ENCODE measurements at regions not wholly inside any gene's neighbourhood (a gene's known extent, or its start where the extent isn't known, plus 50 kb on each side); places are given as distances from the start of the nearest gene placed in this dataset.
"Not testable (repeated sequence)": the region's sequence is repeated elsewhere in the genome, so short reads cannot be mapped to it uniquely, and the experiment has no call there.

- Mint-ChIP-seq H3K4me1 (no peaks in the 10 kb centered on the region), H3K4me3 (no peak overlapping the region), H3K9me3 (peaks cover 5% of the 10 kb centered on the region), H3K27ac (no peak overlapping the region), H3K27me3 (peaks cover 4% of the 10 kb centered on the region), H3K36me3 (no peaks in the 10 kb centered on the region)
Observed at GRCh38 chr6:148602136-148602535, 144.7 kb upstream of the UST start.

- no peak overlapping the region for H3K27ac Mint-ChIP-seq
- no peaks in the 10 kb centered on the region for H3K9me3 Mint-ChIP-seq
- H3K27me3 Mint-ChIP-seq = peaks cover 11% of the 10 kb centered on the region
- H3K4me3 Mint-ChIP-seq = no peak overlapping the region
- no peaks in the 10 kb centered on the region for H3K4me1 Mint-ChIP-seq
- no peaks in the 10 kb centered on the region for H3K36me3 Mint-ChIP-seq
Observed at GRCh38 chr6:148608199-148608951, 138.5 kb upstream of the UST start.

- Mint-ChIP-seq H3K4me3 (no peak overlapping the region), H3K36me3 (no peaks in the 10 kb centered on the region), H3K4me1 (no peaks in the 10 kb centered on the region), H3K27ac (no peak overlapping the region), H3K9me3 (no peaks in the 10 kb centered on the region), H3K27me3 (peaks cover 11% of the 10 kb centered on the region)
Observed at GRCh38 chr6:148611213-148611612, 135.6 kb upstream of the UST start.

GRCh38 chr6:148612043-148612442, 134.8 kb upstream of the UST start:
- Mint-ChIP-seq H3K27ac (no peak overlapping the region), H3K9me3 (no peaks in the 10 kb centered on the region), H3K4me1 (no peaks in the 10 kb centered on the region), H3K4me3 (no peak overlapping the region), H3K27me3 (peaks cover 11% of the 10 kb centered on the region), H3K36me3 (no peaks in the 10 kb centered on the region)

GRCh38 chr6:148614602-148615001, 132.2 kb upstream of the UST start:
- no peak overlapping the region for H3K4me3 Mint-ChIP-seq
- H3K27me3 Mint-ChIP-seq = peaks cover 12% of the 10 kb centered on the region
- no peaks in the 10 kb centered on the region for H3K9me3 Mint-ChIP-seq
- no peak overlapping the region for H3K27ac Mint-ChIP-seq
- H3K4me1 Mint-ChIP-seq = no peaks in the 10 kb centered on the region
- H3K36me3 Mint-ChIP-seq = no peaks in the 10 kb centered on the region

GRCh38 chr6:148616841-148617240, 130.0 kb upstream of the UST start:
- H3K4me3 Mint-ChIP-seq = no peak overlapping the region
- H3K4me1 Mint-ChIP-seq = no peaks in the 10 kb centered on the region
- H3K9me3 Mint-ChIP-seq = no peaks in the 10 kb centered on the region
- peaks cover 7% of the 10 kb centered on the region for H3K27me3 Mint-ChIP-seq
- H3K36me3 Mint-ChIP-seq = no peaks in the 10 kb centered on the region
- no peak overlapping the region for H3K27ac Mint-ChIP-seq

- H3K4me1 Mint-ChIP-seq = no peaks in the 10 kb centered on the region
- peaks cover 4% of the 10 kb centered on the region for H3K27me3 Mint-ChIP-seq
- no peaks in the 10 kb centered on the region for H3K36me3 Mint-ChIP-seq
- H3K9me3 Mint-ChIP-seq = no peaks in the 10 kb centered on the region
- no peak overlapping the region for H3K27ac Mint-ChIP-seq
- H3K4me3 Mint-ChIP-seq = no peak overlapping the region
Observed at GRCh38 chr6:148617530-148617929, 129.3 kb upstream of the UST start.

GRCh38 chr6:148619891-148620290, 126.9 kb upstream of the UST start:
- Mint-ChIP-seq H3K9me3 (no peaks in the 10 kb centered on the region), H3K4me1 (no peaks in the 10 kb centered on the region), H3K36me3 (no peaks in the 10 kb centered on the region), H3K27me3 (peaks cover 8% of the 10 kb centered on the region), H3K27ac (no peak overlapping the region), H3K4me3 (no peak overlapping the region)

GRCh38 chr6:148620579-148621298, 126.1 kb upstream of the UST start:
- no peaks in the 10 kb centered on the region for H3K9me3 Mint-ChIP-seq
- H3K27ac Mint-ChIP-seq = no peak overlapping the region
- H3K4me1 Mint-ChIP-seq = no peaks in the 10 kb centered on the region
- no peak overlapping the region for H3K4me3 Mint-ChIP-seq
- peaks cover 8% of the 10 kb centered on the region for H3K27me3 Mint-ChIP-seq
- H3K36me3 Mint-ChIP-seq = no peaks in the 10 kb centered on the region

- H3K27ac Mint-ChIP-seq = no peak overlapping the region
- H3K27me3 Mint-ChIP-seq = peaks cover 4% of the 10 kb centered on the region
Observed at GRCh38 chr6:148625609-148626008, 121.2 kb upstream of the UST start.

GRCh38 chr6:148628251-148628650, 118.6 kb upstream of the UST start:
- no peak overlapping the region for H3K27ac Mint-ChIP-seq
- H3K4me1 Mint-ChIP-seq = no peaks in the 10 kb centered on the region
- no peaks in the 10 kb centered on the region for H3K36me3 Mint-ChIP-seq
- no peak overlapping the region for H3K4me3 Mint-ChIP-seq
- H3K9me3 Mint-ChIP-seq = no peaks in the 10 kb centered on the region
- peaks cover under 1% of the 10 kb centered on the region for H3K27me3 Mint-ChIP-seq

More at GRCh38 chr6:148625609-148626008, 121.2 kb upstream of the UST start:
- Mint-ChIP-seq H3K4me1 (no peaks in the 10 kb centered on the region), H3K9me3 (no peaks in the 10 kb centered on the region), H3K36me3 (no peaks in the 10 kb centered on the region), H3K4me3 (no peak overlapping the region)

GRCh38 chr6:148629181-148629580, 117.6 kb upstream of the UST start:
- Mint-ChIP-seq H3K4me3 (no peak overlapping the region), H3K27me3 (no peaks in the 10 kb centered on the region), H3K27ac (no peak overlapping the region), H3K9me3 (no peaks in the 10 kb centered on the region), H3K4me1 (no peaks in the 10 kb centered on the region), H3K36me3 (no peaks in the 10 kb centered on the region)

GRCh38 chr6:148629592-148630465, 117.0 kb upstream of the UST start:
- no peaks in the 10 kb centered on the region for H3K9me3 Mint-ChIP-seq
- H3K36me3 Mint-ChIP-seq = no peaks in the 10 kb centered on the region
- no peaks in the 10 kb centered on the region for H3K27me3 Mint-ChIP-seq
- H3K4me1 Mint-ChIP-seq = no peaks in the 10 kb centered on the region
- H3K27ac Mint-ChIP-seq = no peak overlapping the region
- no peak overlapping the region for H3K4me3 Mint-ChIP-seq

GRCh38 chr6:148635070-148635743, 111.6 kb upstream of the UST start:
- Mint-ChIP-seq H3K27ac (no peak overlapping the region), H3K36me3 (no peaks in the 10 kb centered on the region), H3K4me3 (no peak overlapping the region), H3K27me3 (no peaks in the 10 kb centered on the region), H3K9me3 (no peaks in the 10 kb centered on the region), H3K4me1 (no peaks in the 10 kb centered on the region)

- not testable (repeated sequence) for H3K27me3 Mint-ChIP-seq, H3K4me1 Mint-ChIP-seq, H3K27ac Mint-ChIP-seq, H3K9me3 Mint-ChIP-seq, H3K4me3 Mint-ChIP-seq, H3K36me3 Mint-ChIP-seq
Observed at GRCh38 chr6:148641836-148642235, 105.0 kb upstream of the UST start.

Measured in activated naive CD4-positive, alpha-beta T cell treated with anti-CD3 and anti-CD28 coated beads, Interleukin-2, amount 50 U/mL, for 24 hours (primary cell).